HG02884 (cell line): ENCODE measurements at regions not wholly inside any gene's neighbourhood (a gene's known extent, or its start where the extent isn't known, plus 50 kb on each side); places are given as distances from the start of the nearest gene placed in this dataset.

Source experiments
- ATAC-seq: cut with Tn5 transposase; IDR thresholded peaks from one replicate; pipeline ENCODE4 v1.9.1; 2021; ENCODE audit warnings: mild to moderate bottlenecking, moderate library complexity; ENCODE audit not compliant: unreplicated experiment

- no peak for ATAC-seq
These were observed 279.6 kb downstream of the RERGL start for GRCh38 chr12:17810399-17810798.

DNA sequence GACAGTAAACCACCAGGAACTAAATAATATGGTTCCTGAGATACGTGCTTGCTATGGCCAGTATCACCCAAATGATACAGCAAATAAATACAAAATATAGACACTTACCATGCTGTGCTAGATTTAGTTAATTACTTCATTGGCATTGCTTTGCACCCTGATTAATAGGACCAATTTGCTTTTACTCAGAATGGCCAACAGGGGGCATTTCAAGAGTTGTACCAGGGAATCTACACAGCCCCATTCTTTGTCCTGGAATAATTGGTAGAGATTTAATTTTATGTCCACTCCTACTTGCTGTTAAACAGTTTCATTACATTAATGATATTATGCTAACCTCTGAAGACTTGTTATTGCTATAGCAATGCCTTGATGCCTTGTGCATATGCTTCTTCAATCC, 280.8 kb downstream of the RERGL start:
- no peak for ATAC-seq

- ATAC-seq: no peak
These were observed 287.0 kb downstream of the RERGL start for GRCh38 chr12:17802657-17803641.

GRCh38 chr12:17793854-17794253, 296.1 kb downstream of the RERGL start:
- ATAC-seq: no peak

- no peak for ATAC-seq
These were observed 311.8 kb downstream of the RERGL start for GRCh38 chr12:17778242-17778641.

GRCh38 chr12:17763366-17763765, 326.6 kb downstream of the RERGL start:
- no peak for ATAC-seq

DNA sequence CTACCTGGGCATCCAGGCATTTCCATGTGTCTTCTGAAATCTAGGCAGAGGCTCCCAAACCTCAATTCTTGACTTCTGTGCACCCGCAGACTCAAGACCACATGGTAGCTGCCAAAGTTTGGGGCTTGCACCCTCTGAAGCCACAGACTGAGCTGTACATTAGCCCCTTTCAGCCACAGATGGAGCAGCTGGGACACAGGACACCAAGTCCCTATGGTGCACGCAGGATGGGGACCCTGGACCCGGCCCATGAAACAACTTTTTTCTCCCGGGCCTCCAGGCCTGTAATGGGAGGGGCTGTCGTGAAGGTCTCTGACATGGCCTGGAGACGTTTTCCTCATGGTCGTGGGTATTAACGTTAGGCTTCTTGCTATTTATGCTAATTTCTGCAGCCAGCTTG, 330.0 kb downstream of the RERGL start:
- no peak for ATAC-seq
